ENCODE measurements at regions not wholly inside any gene's neighbourhood (a gene's known extent, or its start where the extent isn't known, plus 50 kb on each side); places are given as distances from the start of the nearest gene placed in this dataset.

- TF ChIP-seq CTCF (IDR thresholded peaks at IDR 0.05) (no peak), POLR2A (IDR thresholded peaks at IDR 0.05) (no peak)
These were observed 915.9 kb downstream of the UQCRFS1 start for GRCh38 chr19:28297036-28297435.
